HG02938 (cell line): ENCODE measurements at regions not wholly inside any gene's neighbourhood (a gene's known extent, or its start where the extent isn't known, plus 50 kb on each side); places are given as distances from the start of the nearest gene placed in this dataset.

Experiments
- ATAC-seq: cut with Tn5 transposase; IDR thresholded peaks from one replicate; pipeline ENCODE4 v1.9.1; 2021; ENCODE audit warnings: mild to moderate bottlenecking, moderate library complexity; ENCODE audit not compliant: unreplicated experiment

- no peak for ATAC-seq
Observed at GRCh38 chr9:89554307-89555035, 50.3 kb upstream of the GADD45G start.

- no peak for ATAC-seq
Observed at GRCh38 chr9:89553451-89554010, 51.3 kb upstream of the GADD45G start.

- no peak for ATAC-seq
Observed at GRCh38 chr9:89550346-89550927, 52.5 kb upstream of the SEMA4D start.

- ATAC-seq: peak; percentile 75
Observed at GRCh38 chr9:89549031-89549644, 51.2 kb upstream of the SEMA4D start.

- ATAC-seq: no peak
Observed at GRCh38 chr9:89548071-89548638, 50.2 kb upstream of the SEMA4D start.
